GM20431 (cell line): ENCODE measurements at regions not wholly inside any gene's neighbourhood (a gene's known extent, or its start where the extent isn't known, plus 50 kb on each side); places are given as distances from the start of the nearest gene placed in this dataset.

Experiments
- in situ Hi-C: fragments of 300-500 bp; cut with MseI, MboI; formaldehyde crosslinking; loops from one replicate; pipeline ENCODE4 v1.15.0; 2020; ENCODE audit warnings: low sequenced_read_pairs; ENCODE audit not compliant: unreplicated experiment

GRCh38 chr16:51591480-51591879 is 440.4 kb upstream of the SALL1 start:
- in situ Hi-C loops = no loop called here

GRCh38 chr16:51579652-51580360 is 428.7 kb upstream of the SALL1 start:
- in situ Hi-C loops = no loop called here

GRCh38 chr16:51577621-51578303 is 426.7 kb upstream of the SALL1 start:
- in situ Hi-C loops = no loop called here

GRCh38 chr16:51576498-51577195 is 425.6 kb upstream of the SALL1 start:
- in situ Hi-C loops = no loop called here

DNA sequence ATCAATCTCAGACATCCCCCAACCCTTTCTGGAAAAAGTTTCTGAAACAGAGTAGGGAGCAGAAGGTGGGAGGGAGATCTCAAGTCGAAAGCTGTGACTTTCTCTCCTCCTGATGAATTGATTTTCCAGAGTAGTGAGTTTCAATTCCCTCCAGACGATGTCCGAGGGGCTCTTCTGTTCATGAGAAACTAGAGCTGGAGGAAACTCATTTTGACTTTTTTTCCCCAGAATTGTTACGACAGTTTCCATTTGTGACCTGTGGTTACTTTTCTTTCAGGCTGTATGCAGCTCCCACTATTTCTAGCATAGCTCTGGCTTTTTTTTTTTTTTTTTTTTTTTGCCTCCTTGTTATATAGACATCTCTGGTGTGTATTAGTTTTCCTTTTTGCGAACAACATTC is 422.1 kb upstream of the SALL1 start:
- in situ Hi-C loops = no loop called here

DNA sequence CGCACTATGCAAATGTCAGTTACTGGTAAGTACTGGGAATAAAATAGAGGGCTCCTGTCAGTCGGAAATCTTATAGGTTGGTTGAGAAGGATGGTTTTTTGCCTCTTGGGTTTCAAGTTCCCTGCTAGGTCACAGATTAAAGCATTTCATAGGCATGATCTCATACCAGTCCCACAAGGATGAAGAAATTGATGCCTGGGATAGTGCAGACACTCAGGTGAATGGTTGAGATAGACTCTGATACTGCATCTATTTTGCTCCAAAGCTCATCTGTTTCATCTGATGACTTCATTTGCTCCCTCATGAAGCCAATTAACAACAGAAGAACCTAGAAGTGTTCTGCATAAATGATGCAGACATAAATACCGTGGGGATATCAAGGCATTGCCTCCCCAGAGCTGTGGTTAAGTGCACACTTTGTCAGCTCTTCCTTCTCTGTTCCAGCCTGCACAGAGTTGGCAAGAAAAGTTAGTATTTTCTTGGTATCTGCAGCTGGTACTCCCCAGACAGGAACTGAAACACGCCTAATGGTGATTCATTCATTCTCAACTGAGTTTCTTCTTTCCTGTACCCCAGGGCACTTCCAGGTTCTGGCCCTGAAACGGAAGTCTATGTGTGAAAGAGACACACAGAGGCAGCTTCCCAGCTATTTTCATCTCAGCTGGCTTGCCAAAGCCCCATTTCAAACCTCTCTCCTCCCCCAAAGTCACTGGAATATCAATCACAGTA is 418.3 kb upstream of the SALL1 start:
- in situ Hi-C loops = no loop called here

DNA sequence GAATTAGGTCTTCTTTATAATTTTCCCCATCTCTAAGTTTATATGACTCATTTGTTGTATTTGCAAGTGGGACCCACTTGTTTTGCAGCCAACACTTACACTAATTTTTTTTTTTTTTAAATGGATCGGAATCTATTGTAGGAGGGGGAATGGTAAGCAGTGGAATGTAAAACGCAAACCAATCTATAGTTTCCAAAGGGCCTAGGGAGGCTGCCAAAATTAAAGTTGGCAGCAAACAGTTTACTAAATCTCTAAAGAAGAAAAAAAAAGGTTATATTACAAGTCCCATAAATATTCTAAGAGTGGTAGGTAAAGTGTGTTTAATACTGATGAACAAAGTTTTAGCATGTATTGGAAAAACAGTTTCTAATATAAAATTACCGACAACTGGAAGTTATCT is 416.8 kb upstream of the SALL1 start:
- in situ Hi-C loops = no loop called here

DNA sequence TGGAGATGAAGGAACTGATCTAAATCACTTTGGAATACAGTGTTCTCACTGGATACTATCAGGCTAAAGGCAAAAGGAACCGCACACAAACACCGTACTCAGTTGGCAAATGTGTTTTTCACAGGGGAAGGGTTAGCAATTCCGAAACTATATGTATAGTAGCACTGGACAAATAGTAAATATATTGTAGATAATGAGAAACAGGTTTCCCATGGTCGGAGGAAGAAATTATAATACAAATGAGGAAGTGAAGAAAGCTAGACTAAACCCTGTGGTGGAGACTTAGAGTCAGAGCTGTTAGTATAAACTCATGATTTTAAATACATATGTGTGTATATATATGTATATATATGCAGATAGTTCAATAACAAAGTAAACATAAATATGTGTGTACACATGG is 414.1 kb upstream of the SALL1 start:
- in situ Hi-C loops = no loop called here

- in situ Hi-C loops = no loop called here
Measured at GRCh38 chr16:51562891-51563290, 411.8 kb upstream of the SALL1 start.

GRCh38 chr16:51559901-51560300 is 408.8 kb upstream of the SALL1 start:
- in situ Hi-C loops = no loop called here

DNA sequence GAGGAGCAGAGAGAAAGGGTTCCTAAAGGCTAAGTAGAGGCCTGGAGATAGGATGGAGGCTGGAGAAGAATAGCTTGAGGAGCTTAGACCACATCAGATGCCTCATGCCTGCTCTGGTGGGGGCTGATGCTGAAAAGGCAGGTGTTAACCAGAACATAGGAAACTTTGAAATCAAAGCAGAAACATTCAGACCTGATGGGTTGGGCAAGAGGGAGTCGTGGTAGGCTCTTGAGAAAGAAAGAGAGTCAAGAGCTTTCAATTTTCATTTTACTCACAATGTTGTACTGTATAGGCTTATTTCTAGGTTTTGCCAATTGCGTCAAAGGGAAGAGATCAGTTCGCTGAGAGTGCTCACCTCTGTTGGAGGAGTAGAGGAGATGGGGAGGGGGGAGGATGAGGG is 406.6 kb upstream of the SALL1 start:
- in situ Hi-C loops = no loop called here

GRCh38 chr16:51556694-51557340 is 405.7 kb upstream of the SALL1 start:
- in situ Hi-C loops = no loop called here

DNA sequence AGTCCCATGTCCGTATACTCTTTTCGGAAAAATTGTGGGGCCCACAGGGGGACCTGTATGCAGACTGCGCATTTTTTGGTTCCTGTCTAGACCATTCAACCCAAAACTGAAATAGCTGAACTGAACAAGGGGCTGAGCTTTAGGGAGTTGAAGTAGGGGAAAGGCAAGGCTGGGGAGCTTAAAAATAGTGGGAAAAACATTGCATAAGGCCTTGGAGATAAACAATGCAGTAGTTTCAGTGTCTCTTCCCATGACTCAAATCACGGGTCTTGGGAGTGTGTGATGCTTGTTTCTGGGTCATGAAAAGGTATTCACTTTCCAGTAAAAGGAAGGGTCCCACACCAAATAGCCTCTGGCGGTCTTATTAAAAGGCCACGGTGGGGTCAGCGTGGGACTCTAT is 402.8 kb upstream of the SALL1 start:
- in situ Hi-C loops = no loop called here

- in situ Hi-C loops = no loop called here
Measured at GRCh38 chr16:51553314-51553713, 402.2 kb upstream of the SALL1 start.

- in situ Hi-C loops = no loop called here
Measured at GRCh38 chr16:51550800-51551347, 399.8 kb upstream of the SALL1 start.

DNA sequence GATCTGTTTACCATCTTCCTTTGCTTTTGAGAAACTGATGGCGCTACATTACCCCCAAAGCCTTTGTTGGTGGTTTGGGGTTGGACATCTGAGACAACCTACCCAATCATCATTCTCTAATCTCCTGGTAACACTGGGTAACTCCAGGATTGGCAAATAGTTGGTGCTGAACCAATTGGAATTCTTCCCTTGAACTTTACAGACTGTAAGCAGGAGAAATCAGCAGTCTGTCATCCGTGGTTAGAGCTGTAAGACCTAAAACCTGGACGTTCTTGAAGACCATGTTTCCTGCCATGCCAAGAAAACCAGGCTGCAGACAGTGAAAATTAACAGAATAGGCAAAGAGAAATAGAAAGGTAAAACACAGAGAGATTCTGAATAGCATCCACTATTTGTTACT is 398.8 kb upstream of the SALL1 start:
- in situ Hi-C loops = no loop called here

DNA sequence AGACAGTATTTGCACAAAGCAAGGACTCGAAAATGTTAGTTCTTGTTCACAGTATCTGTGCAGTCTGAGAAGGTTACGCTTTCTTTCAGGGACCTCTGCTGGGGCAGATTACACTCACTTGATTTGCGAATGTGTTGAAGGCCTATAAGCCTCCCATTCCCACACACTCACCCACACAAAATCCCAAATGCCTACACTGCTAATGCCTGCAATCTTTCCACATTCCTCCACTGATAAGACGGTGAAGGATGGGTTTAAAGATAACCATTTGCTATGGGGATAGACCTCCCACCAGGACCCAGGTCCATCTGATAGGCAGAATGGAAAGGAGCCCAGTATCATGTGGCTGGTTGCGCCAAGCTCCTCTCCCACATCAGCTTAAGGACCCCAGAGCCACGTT is 394.9 kb upstream of the SALL1 start:
- in situ Hi-C loops = no loop called here

DNA sequence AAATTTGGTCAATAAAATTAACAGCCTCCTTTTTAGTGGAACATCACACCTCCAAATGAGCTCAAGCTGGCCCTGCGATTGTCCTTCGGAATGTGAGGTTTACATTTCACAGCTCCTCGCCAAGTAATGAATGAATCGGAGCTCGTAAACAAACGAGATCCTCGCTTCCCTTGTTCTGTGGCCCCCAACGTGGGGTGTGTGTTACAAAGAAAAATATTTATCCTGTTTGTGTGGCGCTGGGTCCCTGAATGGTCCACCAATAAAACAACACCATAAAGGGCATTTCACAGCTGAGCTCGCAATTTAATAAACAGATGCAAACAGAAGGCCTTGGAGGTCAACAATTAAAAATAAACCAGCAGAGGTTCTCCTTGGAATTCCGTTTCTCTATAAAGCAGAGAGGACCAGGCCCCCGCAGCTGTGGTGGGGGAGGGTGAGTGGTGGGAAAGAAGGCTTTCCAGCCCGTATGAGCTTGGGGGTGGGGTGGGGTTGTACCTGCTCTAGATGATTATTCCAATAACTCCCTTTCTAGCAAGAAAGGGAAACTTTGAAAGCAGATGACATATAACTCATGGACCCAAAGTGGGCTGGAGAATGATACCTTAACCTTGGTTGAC is 393.9 kb upstream of the SALL1 start:
- in situ Hi-C loops = no loop called here

- in situ Hi-C loops = no loop called here
Measured at GRCh38 chr16:51543971-51544370, 392.9 kb upstream of the SALL1 start.
